ENCODE measurements at regions not wholly inside any gene's neighbourhood (a gene's known extent, or its start where the extent isn't known, plus 50 kb on each side); places are given as distances from the start of the nearest gene placed in this dataset.
"Not testable (repeated sequence)": the region's sequence is repeated elsewhere in the genome, so short reads cannot be mapped to it uniquely, and the experiment has no call there.

- no peak for DNase-seq
- no peaks in the 10 kb centered on the region for H3K9me3 ChIP-seq
- H3K4me3 ChIP-seq (ENCODE audit: low read depth, low read length): no peak overlapping the region
- no peaks in the 10 kb centered on the region for H3K4me1 ChIP-seq
- TF ChIP-seq CTCF (IDR thresholded peaks at IDR 0.05; ENCODE audit: low read depth, low read length): no peak
- H3K36me3 ChIP-seq: no peaks in the 10 kb centered on the region
- H3K27me3 ChIP-seq: no peaks in the 10 kb centered on the region
Measured at GRCh38 chr1:29406814-29407213, 170.5 kb downstream of the PTPRU start.

GRCh38 chr1:29400203-29400602, 163.9 kb downstream of the PTPRU start:
- not testable (repeated sequence) for DNase-seq; H3K27me3 ChIP-seq; H3K9me3 ChIP-seq; H3K4me1 ChIP-seq; H3K36me3 ChIP-seq; H3K4me3 ChIP-seq (ENCODE audit: low read depth, low read length)

GRCh38 chr1:29399465-29399864, 163.1 kb downstream of the PTPRU start:
- Histone ChIP-seq H3K4me1 (no peaks in the 10 kb centered on the region; the same call in 1 of the 2 replicates), H3K4me3 (ENCODE audit: low read depth, low read length) (no peak overlapping the region), H3K27me3 (no peaks in the 10 kb centered on the region), H3K9me3 (no peaks in the 10 kb centered on the region), H3K36me3 (no peaks in the 10 kb centered on the region)
- no peak for DNase-seq
- no peak for TF ChIP-seq CTCF (IDR thresholded peaks at IDR 0.05; ENCODE audit: low read depth, low read length)

- Histone ChIP-seq H3K4me1 (no peaks in the 10 kb centered on the region; the same call in 1 of the 2 replicates), H3K9me3 (no peaks in the 10 kb centered on the region), H3K27me3 (no peaks in the 10 kb centered on the region), H3K36me3 (no peaks in the 10 kb centered on the region), H3K4me3 (ENCODE audit: low read depth, low read length) (no peak overlapping the region)
- TF ChIP-seq CTCF (IDR thresholded peaks at IDR 0.05; ENCODE audit: low read depth, low read length): no peak
- no peak for DNase-seq
Measured at GRCh38 chr1:29398431-29398830, 162.1 kb downstream of the PTPRU start.

- Histone ChIP-seq H3K4me1 (no peaks in the 10 kb centered on the region; the same call in 1 of the 2 replicates), H3K4me3 (ENCODE audit: low read depth, low read length) (no peak overlapping the region), H3K9me3 (no peaks in the 10 kb centered on the region), H3K36me3 (no peaks in the 10 kb centered on the region), H3K27me3 (no peaks in the 10 kb centered on the region)
- no peak for TF ChIP-seq CTCF (IDR thresholded peaks at IDR 0.05; ENCODE audit: low read depth, low read length)
- DNase-seq: no peak
Measured at GRCh38 chr1:29397981-29398380, 161.7 kb downstream of the PTPRU start.

- Histone ChIP-seq H3K27me3 (no peaks in the 10 kb centered on the region), H3K9me3 (no peaks in the 10 kb centered on the region), H3K4me1 (no peaks in the 10 kb centered on the region; the same call in 1 of the 2 replicates), H3K4me3 (ENCODE audit: low read depth, low read length) (no peak overlapping the region), H3K36me3 (no peaks in the 10 kb centered on the region)
- TF ChIP-seq CTCF (IDR thresholded peaks at IDR 0.05; ENCODE audit: low read depth, low read length): no peak
- no peak for DNase-seq
Measured at GRCh38 chr1:29397256-29397590, 160.9 kb downstream of the PTPRU start.
